ENCODE measurements at regions not wholly inside any gene's neighbourhood (a gene's known extent, or its start where the extent isn't known, plus 50 kb on each side); places are given as distances from the start of the nearest gene placed in this dataset.
A peak's percentile ranks its signal among the peaks of the same experiment; 100 is the strongest.

DNA sequence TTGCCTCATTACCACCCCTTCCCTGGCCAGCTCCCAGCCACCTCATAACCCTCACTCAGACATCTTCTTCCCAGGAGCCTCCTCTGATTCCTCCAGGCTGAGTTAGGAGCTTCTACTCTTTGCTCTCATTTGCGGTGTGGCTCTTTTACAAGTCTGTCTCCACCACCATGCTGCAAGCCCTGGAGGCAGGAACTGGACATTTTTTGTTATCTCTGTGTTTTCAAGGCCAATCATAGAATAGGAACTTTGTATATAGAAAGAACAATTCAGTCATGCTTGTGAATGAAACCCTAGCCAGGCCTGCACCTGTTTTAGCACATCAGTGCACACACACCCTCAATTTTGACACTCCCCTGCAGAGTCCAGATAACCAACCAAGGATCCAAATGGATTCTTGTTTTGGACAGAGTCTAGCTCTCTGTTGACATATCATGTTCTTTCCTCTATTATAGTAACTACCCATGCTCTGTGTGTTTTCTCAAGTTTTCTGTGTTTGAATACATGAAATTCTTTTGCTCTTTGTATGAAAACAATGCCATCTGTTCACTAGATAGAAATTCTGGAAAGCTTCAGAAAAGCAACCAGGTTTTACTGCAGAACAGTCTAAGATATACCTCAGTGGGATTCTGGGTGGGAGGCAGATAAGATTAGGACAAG, 60.9 kb upstream of the ZNF648 start:
- Histone ChIP-seq H3K4me3 (no peak overlapping the region), H3K27me3 (no peaks in the 10 kb centered on the region), H3K27ac (no peak overlapping the region), H3K4me1 (peaks cover 0 to 14% (median 5%) of the 10 kb centered on the region in 4 donors), H3K9me3 (no peaks in the 10 kb centered on the region), H3K36me3 (no peaks in the 10 kb centered on the region)
- WGBS, 2 donors (ENCODE audit: low coverage in 1 of 2): 79% methylated on average over 1 of the region's 1 CpG; no CpG with 5 or more reads in 1 of the 2 donors
- in situ Hi-C loops (cut with MboI; ENCODE audit: low pct_ligation_motif_present in 1 of 4, low pct_unique_long_range_greater_than_20kb in 1 of 4, low sequenced_read_pairs in 3 of 4): no loop called here
- intact Hi-C loops (cut with DNase I; ENCODE audit: low total_unique reads): no loop called here
- no peak for DNase-seq
- TF ChIP-seq EP300 (IDR thresholded peaks at IDR 0.05; ENCODE audit: low read depth) (no peak), POLR2AphosphoS5 (IDR thresholded peaks at IDR 0.05) (no peak), CTCF (IDR thresholded peaks at IDR 0.05) (no peak), POLR2A (IDR thresholded peaks at IDR 0.05) (no peak)

GRCh38 chr1:182121787-182122186, 60.3 kb upstream of the ZNF648 start:
- in situ Hi-C loops (cut with MboI; ENCODE audit: low pct_ligation_motif_present in 1 of 4, low pct_unique_long_range_greater_than_20kb in 1 of 4, low sequenced_read_pairs in 3 of 4) (no loop called here), intact Hi-C loops (cut with DNase I; ENCODE audit: low total_unique reads) (no loop called here)
- H3K36me3 ChIP-seq: no peaks in the 10 kb centered on the region
- H3K27ac ChIP-seq: no peak overlapping the region
- DNase-seq: no peak
- no peak for TF ChIP-seq EP300 (IDR thresholded peaks at IDR 0.05; ENCODE audit: low read depth)
- TF ChIP-seq POLR2AphosphoS5 (IDR thresholded peaks at IDR 0.05): no peak
- no peak for TF ChIP-seq CTCF (IDR thresholded peaks at IDR 0.05)
- TF ChIP-seq POLR2A (IDR thresholded peaks at IDR 0.05): no peak
- no peak overlapping the region for H3K4me3 ChIP-seq
- H3K4me1 ChIP-seq: peaks cover 0 to 14% (median 5%) of the 10 kb centered on the region in 4 donors
- H3K27me3 ChIP-seq: no peaks in the 10 kb centered on the region
- 83 to 100% methylated on average over 2 of the region's 2 CpGs for WGBS, 2 donors (ENCODE audit: low coverage in 1 of 2)
- H3K9me3 ChIP-seq: no peaks in the 10 kb centered on the region

GRCh38 chr1:182120411-182121258, 59.1 kb upstream of the ZNF648 start:
- TF ChIP-seq CTCF (IDR thresholded peaks at IDR 0.05): no peak
- Histone ChIP-seq H3K27me3 (no peaks in the 10 kb centered on the region), H3K4me1 (peaks cover 0 to 14% (median 5%) of the 10 kb centered on the region in 4 donors), H3K36me3 (no peaks in the 10 kb centered on the region), H3K4me3 (no peak overlapping the region), H3K9me3 (no peaks in the 10 kb centered on the region), H3K27ac (peak overlapping the region in 2 of 4 donors; percentile 10 to 20)
- DNase-seq: peak; percentile 39
- intact Hi-C loops (cut with DNase I; ENCODE audit: low total_unique reads) (no loop called here), in situ Hi-C loops (cut with MboI; ENCODE audit: low pct_ligation_motif_present in 1 of 4, low pct_unique_long_range_greater_than_20kb in 1 of 4, low sequenced_read_pairs in 3 of 4) (no loop called here)
- WGBS, 2 donors (ENCODE audit: low coverage in 1 of 2): 37 to 50% methylated on average over 5 to 17 of the region's 17 CpGs

DNA sequence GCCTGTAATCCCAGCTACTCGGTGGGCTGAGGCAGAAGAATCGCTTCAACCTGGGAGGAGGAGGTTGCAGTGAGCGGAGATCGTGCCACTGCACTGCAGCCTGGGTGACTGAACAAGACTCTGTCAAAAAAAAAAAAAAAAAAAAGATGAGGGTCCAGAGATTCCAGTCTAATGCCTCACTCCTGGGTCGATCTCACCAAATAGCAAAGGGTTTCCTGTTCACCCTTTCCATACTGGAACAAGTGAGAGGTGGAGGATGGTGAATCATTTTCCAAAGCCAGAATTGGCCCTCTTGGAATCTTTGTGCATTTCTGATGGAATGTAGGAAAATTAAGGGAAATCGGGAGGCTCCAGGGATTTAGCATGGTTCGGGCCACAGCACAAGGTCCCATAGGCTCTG, 58.1 kb upstream of the ZNF648 start:
- no peak for TF ChIP-seq EP300 (IDR thresholded peaks at IDR 0.05; ENCODE audit: low read depth)
- TF ChIP-seq CTCF (IDR thresholded peaks at IDR 0.05): no peak
- no peak for TF ChIP-seq POLR2AphosphoS5 (IDR thresholded peaks at IDR 0.05)
- TF ChIP-seq POLR2A (IDR thresholded peaks at IDR 0.05): no peak
- 70 to 90% methylated on average over 5 to 7 of the region's 7 CpGs for WGBS, 2 donors (ENCODE audit: low coverage in 1 of 2)
- H3K4me1 ChIP-seq: peaks cover 0 to 14% (median 5%) of the 10 kb centered on the region in 4 donors
- H3K4me3 ChIP-seq: no peak overlapping the region
- intact Hi-C loops (cut with DNase I; ENCODE audit: low total_unique reads): no loop called here
- no peaks in the 10 kb centered on the region for H3K9me3 ChIP-seq
- H3K27me3 ChIP-seq: no peaks in the 10 kb centered on the region
- peak overlapping the region in 1 of 4 donors; percentile 36 for H3K27ac ChIP-seq
- no peak for DNase-seq
- in situ Hi-C loops (cut with MboI; ENCODE audit: low pct_ligation_motif_present in 1 of 4, low pct_unique_long_range_greater_than_20kb in 1 of 4, low sequenced_read_pairs in 3 of 4): no loop called here
- no peaks in the 10 kb centered on the region for H3K36me3 ChIP-seq
